IPS-15b (cell line): ENCODE measurements at regions not wholly inside any gene's neighbourhood (a gene's known extent, or its start where the extent isn't known, plus 50 kb on each side); places are given as distances from the start of the nearest gene placed in this dataset.
"Not testable (repeated sequence)": the region's sequence is repeated elsewhere in the genome, so short reads cannot be mapped to it uniquely, and the experiment has no call there.

Experiments used
- H3K27me3 ChIP-seq: one replicate; pipeline ENCODE4 v1.6.1; 2013; ENCODE audit warnings: low read length; ENCODE audit not compliant: control insufficient read depth, insufficient read depth
- H3K36me3 ChIP-seq: one replicate; pipeline ENCODE4 v1.6.1; 2013; ENCODE audit warnings: low read length; ENCODE audit not compliant: control insufficient read depth, insufficient read depth
- H3K4me1 ChIP-seq: one replicate; pipeline ENCODE4 v1.6.1; 2013; ENCODE audit warnings: mild to moderate bottlenecking, low read length; ENCODE audit not compliant: control insufficient read depth, insufficient read depth
- H3K4me3 ChIP-seq: one replicate; pipeline ENCODE4 v1.5.1; 2013; ENCODE audit warnings: low read depth, low read length
- H3K9ac ChIP-seq: one replicate; pipeline ENCODE4 v1.6.1; 2013; ENCODE audit warnings: low read depth, mild to moderate bottlenecking, low read length
- H3K9me3 ChIP-seq: one replicate; pipeline ENCODE4 v1.6.1; 2013; ENCODE audit warnings: mild to moderate bottlenecking, low read length; ENCODE audit not compliant: control insufficient read depth, insufficient read depth

DNA sequence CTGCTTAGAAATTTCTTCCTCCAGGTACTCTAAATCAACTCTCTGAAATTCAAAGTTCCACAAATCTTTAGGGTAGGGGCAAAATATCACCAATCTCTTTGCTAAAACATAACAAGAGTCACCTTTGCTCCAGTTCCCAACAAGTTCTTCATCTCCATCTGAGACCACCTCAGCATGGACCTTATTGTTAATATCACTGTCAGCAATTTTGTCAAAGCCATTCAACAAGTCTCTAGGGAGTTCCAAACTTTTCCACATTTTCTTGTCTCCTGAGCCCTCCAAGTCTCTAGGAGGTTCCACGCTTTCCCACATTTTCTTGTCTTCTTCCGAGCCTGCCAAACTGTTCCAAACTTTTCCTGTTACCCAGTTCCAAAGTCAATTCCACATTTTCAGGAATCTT, 255.9 kb downstream of the TDRD15 start:
- H3K27me3 ChIP-seq, H3K4me1 ChIP-seq, H3K36me3 ChIP-seq, H3K9ac ChIP-seq, H3K4me3 ChIP-seq, H3K9me3 ChIP-seq: not testable (repeated sequence)

DNA sequence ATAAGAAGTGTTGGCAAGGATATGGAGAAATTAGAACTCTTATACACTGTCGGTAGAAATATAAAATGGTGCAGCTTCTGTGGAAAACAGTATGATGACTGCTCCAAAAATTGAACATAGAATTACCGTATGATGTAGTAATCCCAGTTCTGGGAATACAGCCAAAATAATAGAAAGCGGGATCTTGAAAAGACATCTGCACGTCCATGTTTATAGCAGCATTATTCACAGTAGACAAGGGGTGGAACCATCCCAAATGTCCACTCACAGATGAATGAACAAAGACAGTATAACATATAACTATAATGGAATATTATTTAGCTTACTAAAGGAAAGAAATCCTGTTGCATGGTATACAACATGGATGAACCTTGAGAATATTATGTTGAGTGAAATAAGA, 257.7 kb downstream of the TDRD15 start:
- no peak overlapping the region for H3K9ac ChIP-seq
- H3K36me3 ChIP-seq, result no peaks in the 10 kb centered on the region
- no peaks in the 10 kb centered on the region for H3K27me3 ChIP-seq
- no peaks in the 10 kb centered on the region for H3K9me3 ChIP-seq
- H3K4me3 ChIP-seq, result no peak overlapping the region
- no peaks in the 10 kb centered on the region for H3K4me1 ChIP-seq

DNA sequence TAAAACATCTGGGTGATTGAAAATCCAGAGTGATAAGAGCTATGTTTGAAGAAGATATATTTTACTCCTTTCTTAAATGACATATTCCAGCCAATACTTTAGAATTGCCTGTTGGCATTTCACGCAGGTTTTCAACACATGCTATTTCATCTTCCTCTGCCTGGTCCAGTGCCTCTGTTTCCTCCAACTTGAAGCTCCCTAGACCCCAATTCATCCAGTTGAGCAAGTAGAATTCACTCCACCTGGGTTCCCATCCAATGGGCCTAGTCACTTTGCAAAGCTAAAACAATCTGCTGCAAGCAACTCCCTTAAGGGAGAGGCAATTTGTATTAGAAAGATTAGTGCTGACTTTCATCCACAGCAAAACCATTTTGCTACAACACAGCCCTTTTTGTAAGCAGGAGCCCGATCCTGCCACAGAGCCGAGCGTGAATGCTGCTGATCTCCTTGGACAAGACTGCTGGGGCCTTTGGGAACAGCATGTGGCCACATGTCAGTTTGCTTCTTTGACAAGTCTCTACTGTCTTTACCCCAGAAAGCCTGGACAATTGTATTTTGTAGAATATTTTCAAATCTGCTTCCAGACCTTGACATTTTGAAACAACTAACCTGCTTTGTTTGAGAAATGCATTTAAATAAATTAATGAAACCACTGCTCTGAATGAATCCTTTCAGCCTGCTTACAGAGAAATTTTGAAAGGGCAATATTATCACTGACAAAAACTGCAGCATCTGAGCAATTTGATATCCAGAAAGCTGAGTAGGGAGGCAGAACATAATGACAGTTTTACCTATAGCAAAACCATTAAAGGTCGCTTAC, 259.1 kb downstream of the TDRD15 start:
- no peak overlapping the region for H3K9ac ChIP-seq
- H3K27me3 ChIP-seq, result no peaks in the 10 kb centered on the region
- H3K4me3 ChIP-seq, result no peak overlapping the region
- H3K4me1 ChIP-seq, result no peaks in the 10 kb centered on the region
- no peaks in the 10 kb centered on the region for H3K9me3 ChIP-seq
- H3K36me3 ChIP-seq, result no peaks in the 10 kb centered on the region

DNA sequence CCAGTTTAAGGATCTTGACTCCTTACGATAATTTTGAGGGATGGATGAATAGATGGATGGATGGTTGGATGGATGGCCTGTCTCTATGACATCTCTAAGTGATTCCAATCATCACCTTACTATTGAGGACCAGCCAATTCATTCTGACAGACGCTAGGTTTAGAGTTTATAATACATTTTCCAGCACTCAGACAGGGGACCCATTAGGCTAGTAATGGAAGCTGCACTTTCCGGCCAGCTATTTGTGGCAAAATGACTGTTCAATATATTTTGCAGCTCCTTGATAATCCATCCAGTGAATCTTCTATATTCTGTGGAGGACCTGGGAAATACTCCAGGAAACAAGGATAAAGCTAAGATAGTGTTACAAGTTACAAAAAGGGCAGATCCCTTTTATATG, 262.9 kb downstream of the TDRD15 start:
- H3K4me1 ChIP-seq, result no peaks in the 10 kb centered on the region
- H3K27me3 ChIP-seq, result no peaks in the 10 kb centered on the region
- no peaks in the 10 kb centered on the region for H3K36me3 ChIP-seq
- no peaks in the 10 kb centered on the region for H3K9me3 ChIP-seq
- H3K9ac ChIP-seq, result no peak overlapping the region
- H3K4me3 ChIP-seq, result no peak overlapping the region

DNA sequence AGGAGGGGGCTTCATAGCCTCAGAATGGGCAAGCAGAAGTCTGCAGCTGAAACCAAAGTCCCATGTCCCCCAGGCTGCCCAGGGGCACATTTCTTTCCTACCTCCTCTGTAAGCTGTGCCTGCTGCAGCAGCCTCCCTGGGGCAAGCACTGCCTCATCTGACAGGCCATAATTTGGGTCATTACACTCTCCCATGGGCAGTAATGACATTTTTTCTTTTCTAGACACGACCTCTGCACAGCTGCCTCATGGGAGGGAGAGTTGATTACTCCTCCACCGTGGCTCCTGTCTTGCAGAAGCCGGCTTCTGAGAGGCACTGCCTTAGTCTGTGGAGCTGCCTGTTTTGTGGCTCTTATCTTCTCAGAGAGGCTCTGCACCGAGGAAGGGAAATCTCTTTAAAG, 268.9 kb downstream of the TDRD15 start:
- H3K4me3 ChIP-seq, result no peak overlapping the region
- no peak overlapping the region for H3K9ac ChIP-seq
- H3K27me3 ChIP-seq, result no peaks in the 10 kb centered on the region
- no peaks in the 10 kb centered on the region for H3K4me1 ChIP-seq
- H3K9me3 ChIP-seq, result no peaks in the 10 kb centered on the region
- H3K36me3 ChIP-seq, result no peaks in the 10 kb centered on the region

DNA sequence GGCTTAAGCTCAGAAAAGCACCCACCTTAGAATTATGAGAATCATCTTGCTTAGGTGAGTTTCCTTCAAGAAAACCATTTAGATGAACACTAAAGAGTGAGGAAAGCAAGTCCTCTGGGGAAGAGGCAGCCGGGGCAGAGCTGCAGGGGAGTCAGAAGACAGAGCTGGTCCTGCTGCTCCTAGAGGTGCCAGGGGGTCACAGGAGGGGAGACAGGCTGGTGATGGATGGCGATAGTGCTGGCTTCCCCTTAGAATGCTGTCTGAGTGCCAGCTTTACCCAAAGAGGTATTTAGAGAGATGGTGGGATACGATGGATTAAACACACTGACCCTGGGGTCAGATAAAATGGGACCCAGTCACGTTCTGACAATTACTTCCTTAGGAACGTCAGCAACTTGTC, 269.4 kb downstream of the TDRD15 start:
- Histone ChIP-seq H3K9ac (no peak overlapping the region), H3K36me3 (no peaks in the 10 kb centered on the region), H3K9me3 (no peaks in the 10 kb centered on the region), H3K27me3 (no peaks in the 10 kb centered on the region), H3K4me1 (no peaks in the 10 kb centered on the region), H3K4me3 (no peak overlapping the region)

DNA sequence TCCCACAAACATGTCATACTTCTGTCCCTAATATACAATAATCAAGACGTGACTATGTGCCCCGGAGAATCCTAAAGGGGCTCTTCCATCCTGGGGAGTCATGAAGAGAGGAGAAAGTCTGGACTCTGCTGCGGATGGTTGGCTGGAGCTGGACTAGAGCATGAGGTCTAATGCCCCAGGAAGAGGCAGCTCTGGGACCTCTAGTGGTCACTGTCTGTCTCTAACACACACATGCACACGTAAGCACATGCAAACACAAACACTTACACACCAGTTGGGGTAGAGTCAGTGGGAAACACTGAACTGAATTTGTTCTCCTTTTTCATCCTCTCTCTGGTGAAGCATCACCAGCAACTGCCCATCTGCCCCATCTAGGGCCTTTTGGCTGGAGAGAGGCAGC, 271.6 kb downstream of the TDRD15 start:
- Histone ChIP-seq H3K4me3 (no peak overlapping the region), H3K9ac (no peak overlapping the region), H3K9me3 (no peaks in the 10 kb centered on the region), H3K36me3 (no peaks in the 10 kb centered on the region), H3K4me1 (no peaks in the 10 kb centered on the region), H3K27me3 (no peaks in the 10 kb centered on the region)

DNA sequence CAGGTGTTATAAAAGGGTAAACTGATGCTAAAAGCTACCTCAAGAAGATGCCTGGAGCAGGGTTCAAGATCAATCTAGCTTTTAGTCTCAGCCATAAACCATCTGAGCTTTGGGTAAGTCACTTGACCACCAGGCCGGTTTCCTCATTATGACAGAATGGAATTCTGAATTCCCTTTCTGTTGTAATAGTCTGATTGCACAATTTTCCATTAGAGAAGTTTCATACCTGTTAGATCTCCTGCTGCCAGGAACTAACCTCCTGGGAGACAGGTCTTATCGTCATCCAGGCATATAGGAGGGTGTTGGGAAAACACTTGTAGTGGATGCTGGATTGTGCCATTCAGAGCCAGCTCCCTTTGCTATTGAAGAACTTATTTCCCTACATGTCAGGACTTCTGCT, 272.5 kb downstream of the TDRD15 start:
- H3K4me3 ChIP-seq, result no peak overlapping the region
- no peaks in the 10 kb centered on the region for H3K4me1 ChIP-seq
- H3K27me3 ChIP-seq, result no peaks in the 10 kb centered on the region
- H3K9me3 ChIP-seq, result no peaks in the 10 kb centered on the region
- H3K9ac ChIP-seq, result no peak overlapping the region
- H3K36me3 ChIP-seq, result no peaks in the 10 kb centered on the region

DNA sequence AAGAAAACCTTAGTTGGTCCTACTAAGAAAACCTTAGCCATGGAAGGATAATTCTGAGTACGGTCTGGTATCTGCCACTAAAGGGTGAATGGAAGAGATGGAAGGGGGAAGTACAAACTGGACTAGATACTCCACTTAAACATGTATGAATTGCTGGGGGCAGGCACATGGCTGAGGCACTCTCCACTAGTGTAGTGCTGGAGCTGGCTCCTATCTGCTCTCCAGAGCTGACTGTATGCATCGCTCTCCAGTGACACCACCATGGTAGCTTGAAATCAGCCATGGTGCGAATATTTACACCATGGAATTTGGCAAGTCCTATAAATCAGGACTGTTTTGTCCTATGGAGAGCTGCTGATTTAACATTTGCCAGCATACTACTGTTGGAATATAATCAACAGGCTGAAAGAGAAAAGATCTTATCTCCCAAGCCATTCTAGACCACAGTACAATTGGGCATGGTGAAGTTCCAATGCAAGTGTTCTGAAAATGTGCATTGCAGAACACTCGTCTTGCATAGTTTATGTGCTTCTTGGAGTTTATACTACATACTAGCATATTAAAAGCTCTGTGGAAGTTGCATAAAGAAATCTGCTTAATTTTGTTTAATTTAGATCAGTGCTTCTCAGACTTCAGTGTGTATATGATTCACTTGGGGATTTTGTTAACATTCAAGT, 277.4 kb downstream of the TDRD15 start:
- H3K4me3 ChIP-seq, result no peak overlapping the region
- no peak overlapping the region for H3K9ac ChIP-seq
- H3K9me3 ChIP-seq, result no peaks in the 10 kb centered on the region
- H3K4me1 ChIP-seq, result no peaks in the 10 kb centered on the region
- H3K36me3 ChIP-seq, result no peaks in the 10 kb centered on the region
- no peaks in the 10 kb centered on the region for H3K27me3 ChIP-seq

DNA sequence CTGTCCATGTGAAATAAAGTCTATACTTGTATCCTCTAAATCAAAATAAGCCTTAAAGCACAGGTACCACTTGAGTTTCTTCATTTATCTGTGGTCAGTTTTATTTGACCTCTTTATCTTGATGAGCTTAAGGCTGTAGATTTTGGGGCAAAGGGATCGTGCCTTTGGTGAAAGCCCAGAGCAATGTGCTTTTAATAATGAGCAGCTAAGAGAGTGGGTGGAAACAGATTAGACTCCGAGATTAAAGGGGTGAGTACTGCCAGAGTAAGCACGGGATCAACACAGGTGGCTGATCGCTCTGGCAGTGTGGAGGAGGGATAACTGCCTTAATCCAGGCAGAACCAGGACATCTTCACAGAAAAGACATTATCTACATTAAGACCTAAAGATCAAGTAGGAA, 280.4 kb downstream of the TDRD15 start:
- Histone ChIP-seq H3K9ac (no peak overlapping the region), H3K9me3 (no peaks in the 10 kb centered on the region), H3K36me3 (no peaks in the 10 kb centered on the region), H3K4me3 (no peak overlapping the region), H3K4me1 (no peaks in the 10 kb centered on the region), H3K27me3 (no peaks in the 10 kb centered on the region)

DNA sequence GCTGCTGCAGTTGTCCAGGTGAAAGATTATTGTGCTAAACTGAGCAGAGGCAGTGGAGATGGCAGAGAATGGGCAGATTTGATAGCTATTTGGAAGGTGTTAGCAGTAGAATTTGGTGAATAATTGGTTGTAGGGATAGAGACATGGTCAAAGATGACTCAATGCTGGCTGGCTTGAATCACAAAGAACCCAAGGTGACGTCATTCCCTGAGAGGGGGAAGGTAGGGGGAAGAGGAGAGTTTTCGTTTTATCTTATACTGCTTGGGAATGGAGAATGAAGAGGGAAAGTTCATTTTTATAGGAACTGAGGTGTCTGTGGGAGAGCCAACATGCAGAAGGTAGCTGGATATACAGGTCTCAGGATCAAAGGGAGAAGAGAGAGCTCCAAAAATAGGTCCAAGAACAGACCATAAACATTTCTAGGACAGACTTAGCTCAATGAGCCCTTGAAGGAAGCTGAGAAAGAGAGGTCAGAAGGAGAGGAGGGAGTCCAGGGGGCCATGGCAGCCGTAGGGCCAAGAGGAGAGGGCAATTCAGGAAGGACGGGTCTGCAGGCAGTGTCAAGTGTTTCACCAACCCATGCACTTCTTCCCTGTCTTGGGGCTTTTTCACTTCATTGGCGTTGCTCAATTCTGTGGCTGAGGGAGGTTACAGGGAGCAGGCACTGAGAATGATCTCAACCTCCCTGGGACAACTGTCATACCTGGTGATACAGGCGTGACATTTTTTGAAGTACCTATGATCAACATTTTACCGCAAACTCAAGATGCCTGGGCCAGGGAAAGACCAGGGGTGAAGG, 281.3 kb downstream of the TDRD15 start:
- H3K27me3 ChIP-seq, result no peaks in the 10 kb centered on the region

DNA sequence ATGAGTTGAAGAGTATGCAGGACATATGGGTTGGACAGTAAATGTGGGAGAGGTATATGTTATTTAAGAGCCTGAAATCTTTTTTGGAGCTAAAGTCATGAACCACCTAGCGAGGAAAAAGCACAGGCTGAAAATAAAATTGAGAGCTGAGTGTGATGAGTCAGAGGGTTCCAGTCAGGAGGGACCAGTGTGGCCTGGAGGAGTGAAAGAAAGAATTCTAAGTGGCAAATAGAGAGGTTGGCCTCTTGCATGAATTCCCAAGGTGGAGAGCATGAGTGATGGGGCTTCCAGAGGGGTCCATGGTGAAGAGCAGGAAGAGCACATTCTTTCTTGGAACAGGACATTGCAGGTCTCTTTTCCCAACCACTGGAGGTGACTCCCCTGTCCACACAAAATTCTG, 282.6 kb downstream of the TDRD15 start:
- H3K9ac ChIP-seq, result no peak overlapping the region
- H3K4me1 ChIP-seq, result no peaks in the 10 kb centered on the region
- H3K36me3 ChIP-seq, result no peaks in the 10 kb centered on the region
- no peaks in the 10 kb centered on the region for H3K27me3 ChIP-seq
- H3K9me3 ChIP-seq, result no peaks in the 10 kb centered on the region
- H3K4me3 ChIP-seq, result no peak overlapping the region

More for the DNA sequence above, 281.3 kb downstream of the TDRD15 start:
- Histone ChIP-seq H3K4me1 (no peaks in the 10 kb centered on the region), H3K9me3 (no peaks in the 10 kb centered on the region), H3K9ac (no peak overlapping the region), H3K4me3 (no peak overlapping the region), H3K36me3 (no peaks in the 10 kb centered on the region)
